Body of pancreas (tissue), 4 donors: ENCODE measurements at regions not wholly inside any gene's neighbourhood (a gene's known extent, or its start where the extent isn't known, plus 50 kb on each side); places are given as distances from the start of the nearest gene placed in this dataset.

Experiments used
- ATAC-seq: fragments of 150-250 bp; one replicate; pipeline ENCODE4 v1.9.1; 2016
- DNase-seq, 4 donors: peaks; one replicate each; pipeline ENCODE4 v3.0.0-alpha.2; 2019
- H3K27ac ChIP-seq, 4 donors: fragments of 200-600 bp; sonication (generic); 1 replicate in 3 of 4; 2 replicates in 1 of 4; pipeline versions ENCODE4 v1.5.1 to v1.6.1; 2016 to 2019; ENCODE audit warnings: mild to moderate bottlenecking in 1 of 4, mixed read lengths in 1 of 4, moderate library complexity in 1 of 4
- H3K27me3 ChIP-seq, 2 donors: fragments of 200-600 bp; sonication (generic); one replicate each; pipeline ENCODE4 v1.6.0; 2016; ENCODE audit warnings: mild to moderate bottlenecking in 1 of 2
- H3K36me3 ChIP-seq, 2 donors: fragments of 200-600 bp; sonication (generic); replicated peaks in 1 of 2; 2 replicates each; pipeline ENCODE4 v1.5.1; 2016; ENCODE audit warnings: low read depth in 2 of 2; ENCODE audit not compliant: insufficient read depth in 1 of 2
- H3K4me1 ChIP-seq: fragments of 200-600 bp; sonication (generic); one replicate; pipeline ENCODE4 v1.6.0; 2016
- H3K4me3 ChIP-seq, 2 donors: fragments of 200-600 bp; sonication (generic); 1 replicate in 1 of 2; 2 replicates in 1 of 2; pipeline ENCODE4 v1.5.1; 2016 to 2019
- H3K9me3 ChIP-seq, 3 donors: fragments of 200-600 bp; sonication (generic); 1 replicate in 2 of 3; 2 replicates in 1 of 3; pipeline ENCODE4 v1.5.1; 2016
- CTCF ChIP-seq, 7 experiments: fragments of 450-650 bp in 4 of 7; fragments of 200-600 bp in 3 of 7; sonication (generic) in 3 of 7; IDR thresholded peaks; one replicate each; pipeline ENCODE4 v1.5.1; 2016 to 2019; ENCODE audit warnings: antibody characterized with exemption in 7 of 7
- POLR2A ChIP-seq, 3 donors: fragments of 450-650 bp; IDR thresholded peaks; one replicate each; pipeline ENCODE4 v1.6.1; 2016; ENCODE audit warnings: antibody characterized with exemption in 3 of 3, mild to moderate bottlenecking in 2 of 3
- WGBS, 2 donors: methylation state at CpG; one replicate each; pipeline ENCODE4 v1.1.5; 2017; 5-methylcytosine and 5-hydroxymethylcytosine counted together
- intact Hi-C: fragments of 100-400 bp; cut with DNase I; formaldehyde crosslinking; loops from one replicate; pipeline ENCODE4 v1.15.1; 2023

DNA sequence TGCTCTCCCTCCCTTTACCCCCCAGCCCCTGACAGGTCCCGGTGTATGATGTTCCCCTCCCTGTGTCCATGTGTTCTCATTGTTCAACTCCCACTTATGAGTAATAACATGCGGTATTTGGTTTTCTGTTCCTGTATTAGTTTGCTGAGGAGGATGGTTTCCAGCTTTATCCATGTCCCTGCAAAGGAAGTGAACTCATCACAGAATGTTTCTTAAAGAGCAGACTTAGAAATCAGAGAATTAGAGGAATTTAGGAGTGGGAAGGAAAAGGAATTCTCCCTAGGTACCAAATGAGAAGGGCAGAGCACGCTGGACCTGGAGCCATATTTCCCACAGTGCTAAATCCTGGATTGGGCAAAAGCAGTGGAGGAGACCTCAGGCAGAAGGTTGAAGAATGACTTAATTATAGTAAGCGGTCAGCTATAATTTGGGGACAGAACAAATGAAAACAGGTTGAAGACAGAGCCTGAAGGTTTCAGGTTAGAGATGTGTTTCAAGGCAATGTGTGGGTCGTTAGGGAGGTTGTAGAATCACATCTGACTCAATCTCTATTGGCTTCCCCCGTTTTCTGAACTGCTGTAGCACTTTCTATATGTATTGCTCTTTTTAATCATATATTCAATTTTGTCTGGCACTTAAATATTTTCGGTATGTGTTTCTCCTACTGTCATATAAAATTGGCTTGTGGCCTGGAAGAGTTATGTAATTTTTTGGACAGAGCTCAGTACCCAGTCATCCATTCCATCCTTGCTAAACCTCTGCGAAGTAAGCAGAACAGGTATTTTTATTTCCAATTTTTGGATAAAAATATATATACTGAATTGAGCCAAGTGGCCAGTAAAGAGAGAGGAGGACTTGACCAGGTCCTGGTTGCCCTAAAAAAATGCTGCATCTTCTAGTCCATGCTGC is 210.5 kb upstream of the KLF6 start:
- TF ChIP-seq CTCF (IDR thresholded peaks at IDR 0.05) (no peak), POLR2A (IDR thresholded peaks at IDR 0.05) (no peak)
- ATAC-seq (no peak), DNase-seq (no peak)
- H3K4me3 ChIP-seq: no peak overlapping the region
- no peak overlapping the region for H3K27ac ChIP-seq
- intact Hi-C loops: no loop called here
- no peaks in the 10 kb centered on the region for H3K27me3 ChIP-seq
- WGBS, 2 donors: 48 to 56% methylated on average over 8 of the region's 8 CpGs
- no peaks in the 10 kb centered on the region for H3K9me3 ChIP-seq
- no peaks in the 10 kb centered on the region for H3K36me3 ChIP-seq
- no peaks in the 10 kb centered on the region for H3K4me1 ChIP-seq

- ATAC-seq (no peak), DNase-seq (no peak)
- no peaks in the 10 kb centered on the region for H3K36me3 ChIP-seq
- no peak overlapping the region for H3K27ac ChIP-seq
- WGBS, 2 donors: 45 to 59% methylated on average over 16 of the region's 16 CpGs
- no peaks in the 10 kb centered on the region for H3K27me3 ChIP-seq
- no peaks in the 10 kb centered on the region for H3K9me3 ChIP-seq
- no peaks in the 10 kb centered on the region for H3K4me1 ChIP-seq
- H3K4me3 ChIP-seq: no peak overlapping the region
- intact Hi-C loops: no loop called here
- TF ChIP-seq POLR2A (IDR thresholded peaks at IDR 0.05): no peak
- no peak for TF ChIP-seq CTCF (IDR thresholded peaks at IDR 0.05)
These were observed 207.6 kb upstream of the KLF6 start for GRCh38 chr10:3992382-3993178.

DNA sequence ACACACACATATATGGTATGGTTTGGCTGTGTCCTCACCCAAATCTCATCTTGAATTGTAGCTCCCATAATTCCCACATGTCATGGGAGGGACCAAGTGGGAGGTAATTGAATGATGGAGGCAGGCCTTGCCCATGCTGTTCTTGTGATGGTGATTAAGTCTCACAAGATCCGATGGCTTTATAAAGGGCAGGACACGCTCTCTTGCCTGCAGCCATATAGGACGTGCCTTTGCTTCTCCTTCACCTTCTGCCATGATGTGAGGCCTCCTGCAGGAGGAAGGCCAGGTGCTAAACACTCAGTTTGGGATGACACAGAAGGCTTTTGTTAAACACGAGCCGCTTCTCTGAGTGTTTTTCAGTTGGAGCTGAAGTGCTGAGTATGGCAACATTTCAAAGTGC is 205.3 kb upstream of the KLF6 start:
- 73 to 77% methylated on average over 5 of the region's 5 CpGs for WGBS, 2 donors
- intact Hi-C loops: no loop called here
- H3K9me3 ChIP-seq: no peaks in the 10 kb centered on the region
- DNase-seq (no peak), ATAC-seq (no peak)
- TF ChIP-seq CTCF (IDR thresholded peaks at IDR 0.05): no peak
- TF ChIP-seq POLR2A (IDR thresholded peaks at IDR 0.05): no peak
- H3K4me3 ChIP-seq: no peak overlapping the region
- no peaks in the 10 kb centered on the region for H3K4me1 ChIP-seq
- no peaks in the 10 kb centered on the region for H3K36me3 ChIP-seq
- H3K27me3 ChIP-seq: no peaks in the 10 kb centered on the region
- H3K27ac ChIP-seq: no peak overlapping the region

DNA sequence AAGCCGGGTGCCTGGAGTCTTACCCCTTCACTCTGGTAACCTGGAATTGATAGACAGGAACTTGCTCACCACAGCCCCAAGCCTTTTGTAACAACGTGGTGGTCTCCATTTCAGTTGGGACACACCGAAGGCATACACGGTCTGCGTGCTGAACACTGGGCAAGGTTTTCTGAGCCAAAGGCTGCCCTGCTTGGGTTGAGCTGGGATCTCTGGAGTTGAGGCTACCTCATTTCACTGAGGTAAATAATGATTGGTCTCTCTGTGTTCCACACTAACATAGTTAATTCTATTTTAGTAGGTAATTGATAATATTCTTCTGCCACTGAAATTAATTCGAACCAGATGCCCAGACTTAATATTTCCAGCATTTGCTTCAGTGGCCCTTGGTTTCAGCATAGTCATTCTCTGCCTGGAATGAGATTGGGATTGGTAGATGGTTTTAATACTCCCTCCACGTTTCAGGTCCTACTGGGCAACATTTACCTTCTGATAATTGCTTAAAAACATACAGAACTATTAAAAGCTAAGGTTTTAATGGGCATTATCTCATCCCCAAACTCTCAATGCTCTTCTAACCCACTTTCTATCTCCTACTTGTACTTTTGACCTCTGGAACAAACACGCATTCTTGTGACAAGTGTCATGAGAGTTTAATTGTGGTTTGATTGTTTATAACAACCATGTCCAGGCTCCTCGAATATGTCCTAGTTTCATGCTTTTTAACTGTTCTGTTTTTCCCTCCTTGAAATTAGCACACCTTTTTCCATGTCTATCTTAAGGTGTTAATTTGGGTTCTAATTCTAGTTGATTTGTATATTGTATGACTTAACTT is 202.3 kb upstream of the KLF6 start:
- H3K9me3 ChIP-seq: no peaks in the 10 kb centered on the region
- H3K27me3 ChIP-seq: no peaks in the 10 kb centered on the region
- DNase-seq: no peak
- intact Hi-C loops: no loop called here
- no peaks in the 10 kb centered on the region for H3K36me3 ChIP-seq
- ATAC-seq: no peak
- no peaks in the 10 kb centered on the region for H3K4me1 ChIP-seq
- 55 to 67% methylated on average over 9 of the region's 9 CpGs for WGBS, 2 donors
- no peak overlapping the region for H3K27ac ChIP-seq
- no peak for TF ChIP-seq POLR2A (IDR thresholded peaks at IDR 0.05)
- no peak for TF ChIP-seq CTCF (IDR thresholded peaks at IDR 0.05)
- no peak overlapping the region for H3K4me3 ChIP-seq
